HUES64 (cell line): ENCODE measurements at regions not wholly inside any gene's neighbourhood (a gene's known extent, or its start where the extent isn't known, plus 50 kb on each side); places are given as distances from the start of the nearest gene placed in this dataset.
"Not testable (repeated sequence)": the region's sequence is repeated elsewhere in the genome, so short reads cannot be mapped to it uniquely, and the experiment has no call there.

Source experiments
- H3K27ac ChIP-seq: 2 replicates; pipeline ENCODE4 v1.7.0; 2013; ENCODE audit warnings: low read depth, low read length, inconsistent platforms
- H3K27me3 ChIP-seq: 2 replicates; pipeline ENCODE4 v1.6.1; 2013; ENCODE audit warnings: mild to moderate bottlenecking, low read length; ENCODE audit not compliant: insufficient read depth
- H3K36me3 ChIP-seq: 2 replicates; pipeline ENCODE4 v1.6.1; 2013; ENCODE audit warnings: mild to moderate bottlenecking, low read length; ENCODE audit not compliant: insufficient read depth
- H3K4me1 ChIP-seq: 2 replicates; pipeline ENCODE4 v1.6.1; 2013; ENCODE audit warnings: mild to moderate bottlenecking, low read length, moderate library complexity; ENCODE audit not compliant: insufficient read depth
- H3K4me3 ChIP-seq: 2 replicates; pipeline ENCODE4 v1.5.1; 2013; ENCODE audit warnings: mild to moderate bottlenecking, low read length, moderate library complexity
- H3K9ac ChIP-seq: 2 replicates; pipeline ENCODE4 v1.6.1; 2013; ENCODE audit warnings: mild to moderate bottlenecking, low read depth, low read length
- H3K9me3 ChIP-seq: 2 replicates; pipeline ENCODE4 v1.6.1; 2013; ENCODE audit warnings: low read depth, low read length; ENCODE audit not compliant: insufficient read depth
- WGBS: fragments of 150-250, 120-280 bp; methylation state at CpG from one replicate; pipeline ENCODE4 v1.1.7; 2013; ENCODE audit warnings: missing lambda C conversion rate; 5-methylcytosine and 5-hydroxymethylcytosine counted together

DNA sequence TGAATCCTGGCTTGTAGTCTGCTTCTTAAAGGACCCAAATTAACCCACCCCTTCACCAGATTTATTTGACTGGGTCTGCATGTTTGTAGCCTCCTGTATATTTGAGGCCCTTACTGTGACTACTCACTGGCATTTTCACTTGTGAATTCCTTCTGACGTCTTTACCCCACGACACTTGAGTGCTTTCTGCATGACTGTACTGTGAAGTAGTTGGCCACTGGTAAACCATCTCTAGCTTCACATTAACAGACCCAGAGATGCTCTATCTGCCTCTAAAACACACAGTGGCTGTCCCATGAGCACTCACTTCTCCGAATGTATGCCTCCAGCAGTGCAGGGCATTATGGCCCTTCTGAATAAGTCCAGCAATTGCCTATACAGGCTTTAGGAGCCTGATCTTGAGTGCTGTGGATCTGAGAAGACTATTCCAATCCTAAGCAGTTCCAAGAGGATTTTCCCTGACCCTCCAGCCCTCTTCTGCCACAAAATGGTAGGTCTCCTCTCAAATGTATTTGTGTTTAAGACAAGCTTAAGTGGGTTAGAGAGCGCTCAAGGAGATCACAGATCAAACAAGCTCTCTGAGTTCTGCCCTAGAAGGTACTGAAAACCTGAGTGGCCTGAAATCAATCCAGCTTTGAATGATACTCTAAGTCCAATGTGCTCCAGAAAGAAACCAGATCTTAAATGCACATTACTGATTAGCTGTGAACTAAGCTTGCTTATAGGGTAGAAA, 534.7 kb downstream of the RPS29 start:
- Histone ChIP-seq H3K9me3 (no peaks in the 10 kb centered on the region), H3K27me3 (no peaks in the 10 kb centered on the region), H3K4me1 (no peaks in the 10 kb centered on the region), H3K36me3 (no peaks in the 10 kb centered on the region), H3K4me3 (no peak overlapping the region), H3K27ac (no peak overlapping the region), H3K9ac (no peak overlapping the region)
- WGBS, result 90% methylated on average over 4 of the region's 4 CpGs

DNA sequence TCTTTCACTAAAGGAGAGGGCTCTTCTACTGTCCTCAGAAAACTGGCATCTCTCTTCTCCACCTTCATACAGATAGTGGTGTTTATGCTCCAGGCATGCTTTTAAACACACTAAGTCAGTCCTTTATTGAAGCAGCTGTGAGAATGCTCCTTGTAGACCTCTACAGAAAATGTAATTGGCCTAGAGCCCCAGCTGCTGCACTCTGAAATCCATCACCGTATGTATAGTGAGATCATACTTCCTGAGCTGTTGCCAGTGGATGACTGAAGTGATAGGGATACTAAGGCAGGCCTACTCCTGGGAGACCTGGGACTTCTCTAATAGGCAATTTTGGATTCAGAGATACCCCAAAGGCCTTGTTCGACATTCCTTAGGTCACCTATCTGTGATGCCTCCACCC, 535.4 kb downstream of the RPS29 start:
- no peaks in the 10 kb centered on the region for H3K4me1 ChIP-seq
- no peaks in the 10 kb centered on the region for H3K9me3 ChIP-seq
- no peak overlapping the region for H3K4me3 ChIP-seq
- no peaks in the 10 kb centered on the region for H3K27me3 ChIP-seq
- 97% methylated on average over 2 of the region's 2 CpGs for WGBS
- H3K36me3 ChIP-seq, result no peaks in the 10 kb centered on the region
- H3K9ac ChIP-seq, result no peak overlapping the region
- no peak overlapping the region for H3K27ac ChIP-seq

DNA sequence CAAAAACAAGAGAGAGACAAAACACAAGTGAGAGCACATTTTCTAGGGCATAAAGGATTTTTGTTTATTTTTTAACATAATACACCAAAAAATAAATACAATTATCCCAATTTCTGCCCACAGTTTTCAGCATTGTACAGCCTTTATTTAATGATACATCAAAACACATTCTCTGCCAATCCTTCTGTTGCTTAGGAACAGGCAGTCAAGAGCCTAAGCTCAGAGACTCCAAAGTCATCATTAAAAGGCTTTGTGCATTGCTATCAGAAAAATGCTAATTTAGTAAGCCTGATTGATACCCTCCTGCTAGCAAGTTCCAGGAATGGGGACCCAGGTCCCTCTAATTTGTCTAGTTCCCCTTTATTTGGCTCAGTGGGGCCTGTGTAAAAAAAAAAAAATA, 536.5 kb downstream of the RPS29 start:
- Histone ChIP-seq H3K9me3 (no peaks in the 10 kb centered on the region), H3K4me1 (no peaks in the 10 kb centered on the region), H3K9ac (no peak overlapping the region), H3K27ac (no peak overlapping the region), H3K27me3 (no peaks in the 10 kb centered on the region), H3K36me3 (no peaks in the 10 kb centered on the region), H3K4me3 (no peak overlapping the region)

DNA sequence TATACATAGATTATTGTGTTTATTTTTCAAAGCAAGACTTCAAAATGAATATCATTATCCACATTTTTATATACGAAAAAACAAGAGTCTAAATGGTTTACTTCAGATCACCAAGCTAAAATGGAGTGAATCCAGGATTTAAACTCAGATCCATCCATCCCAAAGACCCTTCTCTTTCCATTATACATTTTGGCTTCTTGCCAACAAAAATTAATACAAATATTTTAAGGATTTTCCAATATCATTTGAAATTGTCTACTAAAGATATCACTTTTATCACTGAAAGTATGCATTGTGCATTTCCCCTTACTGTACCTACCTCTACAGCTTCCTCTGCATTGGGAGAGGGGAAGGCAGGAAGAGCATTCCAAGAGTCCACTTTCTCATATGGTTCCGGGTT, 541.2 kb downstream of the RPS29 start:
- H3K9ac ChIP-seq, result no peak overlapping the region
- no peak overlapping the region for H3K4me3 ChIP-seq
- H3K27ac ChIP-seq, result no peak overlapping the region
- H3K9me3 ChIP-seq, result no peaks in the 10 kb centered on the region
- no peaks in the 10 kb centered on the region for H3K36me3 ChIP-seq
- H3K27me3 ChIP-seq, result no peaks in the 10 kb centered on the region
- H3K4me1 ChIP-seq, result no peaks in the 10 kb centered on the region
- WGBS, result 92% methylated on average over 2 of the region's 2 CpGs

DNA sequence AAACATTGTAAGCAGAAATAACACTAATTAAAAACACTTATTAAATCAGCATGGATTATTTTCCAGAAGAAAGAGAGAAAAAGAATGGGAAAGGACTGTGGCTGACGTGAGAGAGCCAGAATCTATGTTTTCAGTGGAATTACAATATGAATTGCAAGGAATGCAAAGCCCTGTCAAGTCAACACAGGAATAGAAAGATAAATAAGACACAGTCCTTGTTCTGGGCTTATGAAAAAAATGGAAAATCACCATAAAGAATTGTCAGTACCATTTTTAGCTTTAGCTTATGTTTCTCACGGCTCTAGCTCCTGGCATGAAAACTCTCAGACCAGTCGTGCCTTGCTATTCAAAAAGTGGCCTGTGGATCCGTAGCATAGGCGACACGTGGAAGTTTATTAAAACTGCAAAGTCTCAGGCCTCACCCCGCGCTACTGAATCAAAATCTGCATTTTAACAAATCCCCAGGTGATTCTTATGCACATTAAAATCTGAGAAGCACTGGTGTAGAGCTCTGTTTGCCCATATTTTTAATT, 549.1 kb downstream of the RPS29 start:
- no peak overlapping the region for H3K27ac ChIP-seq
- no peak overlapping the region for H3K9ac ChIP-seq
- peaks cover 14% of the 10 kb centered on the region for H3K4me1 ChIP-seq
- H3K36me3 ChIP-seq, result no peaks in the 10 kb centered on the region
- no peaks in the 10 kb centered on the region for H3K27me3 ChIP-seq
- H3K4me3 ChIP-seq, result no peak overlapping the region
- 79% methylated on average over 8 of the region's 8 CpGs for WGBS
- no peaks in the 10 kb centered on the region for H3K9me3 ChIP-seq

DNA sequence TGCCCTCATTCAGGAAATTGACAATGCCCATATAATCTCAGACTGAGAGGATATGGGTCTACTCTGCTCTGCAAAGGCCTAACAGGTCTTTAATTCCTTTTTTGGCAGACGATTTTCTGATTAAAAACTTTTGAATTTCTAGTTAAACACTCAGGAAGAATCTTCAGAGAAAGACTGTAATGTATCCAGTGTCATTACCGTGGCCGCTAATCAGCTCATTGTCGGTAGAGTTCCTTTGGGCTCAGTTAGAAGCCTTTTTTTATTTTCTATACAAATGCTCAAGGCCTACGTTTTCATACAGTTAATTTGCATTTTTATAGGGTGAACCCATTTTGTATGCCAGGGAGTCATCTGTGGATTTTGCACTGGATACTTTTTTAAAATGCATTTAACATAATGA, 549.9 kb downstream of the RPS29 start:
- WGBS, result 92% methylated on average over 5 of the region's 5 CpGs
- Histone ChIP-seq H3K9ac (no peak overlapping the region), H3K27ac (no peak overlapping the region), H3K9me3 (no peaks in the 10 kb centered on the region), H3K4me3 (no peak overlapping the region), H3K4me1 (peaks cover 14% of the 10 kb centered on the region), H3K27me3 (no peaks in the 10 kb centered on the region), H3K36me3 (no peaks in the 10 kb centered on the region)

DNA sequence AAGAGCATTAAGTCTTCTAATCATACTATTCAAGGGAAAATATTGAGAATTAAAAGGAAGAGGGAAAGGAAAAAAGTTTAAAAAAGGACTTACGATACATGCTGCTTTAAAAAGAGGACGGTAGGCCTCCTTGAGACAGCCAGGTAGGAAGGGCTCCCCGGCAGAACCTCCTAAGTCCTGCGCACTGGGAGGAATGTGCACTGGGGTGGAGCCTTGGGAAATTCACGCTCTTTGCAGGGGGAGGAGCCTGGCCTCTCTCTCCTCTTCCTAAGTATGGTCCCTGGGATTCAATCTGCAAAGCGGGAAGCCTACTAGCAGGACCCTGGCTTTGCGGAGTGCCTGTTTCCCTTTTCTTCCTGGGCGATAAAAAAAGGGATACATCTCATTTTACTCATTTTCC, 553.0 kb downstream of the RPS29 start:
- WGBS, result 89% methylated on average over 8 of the region's 8 CpGs
- no peak overlapping the region for H3K27ac ChIP-seq

DNA sequence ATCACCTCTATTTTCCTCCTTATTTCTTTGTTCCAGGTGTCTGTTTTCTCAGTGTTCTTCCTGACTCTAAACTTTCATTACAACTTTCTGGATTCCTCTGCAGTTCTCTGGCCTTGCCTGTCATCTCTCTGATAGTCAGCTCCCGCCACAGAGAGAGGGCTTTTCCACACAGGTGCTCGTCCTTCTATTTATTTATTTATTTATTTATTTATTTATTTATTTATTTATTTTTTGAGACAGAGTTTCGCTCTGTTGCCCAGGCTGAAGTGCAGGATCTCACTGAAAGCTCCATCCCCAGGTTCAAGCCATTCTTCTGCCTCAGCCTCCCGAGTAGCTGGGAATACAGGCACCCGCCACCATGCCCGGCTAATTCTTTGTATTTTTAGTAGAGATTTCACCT, 554.5 kb downstream of the RPS29 start:
- not testable (repeated sequence) for H3K4me1 ChIP-seq, H3K36me3 ChIP-seq, H3K9me3 ChIP-seq, H3K27ac ChIP-seq, H3K9ac ChIP-seq, H3K27me3 ChIP-seq, H3K4me3 ChIP-seq
- 93% methylated on average over 5 of the region's 6 CpGs for WGBS

More for the DNA sequence above, 553.0 kb downstream of the RPS29 start:
- Histone ChIP-seq H3K4me1 (peaks cover 14% of the 10 kb centered on the region), H3K36me3 (no peaks in the 10 kb centered on the region), H3K4me3 (no peak overlapping the region), H3K9ac (no peak overlapping the region), H3K27me3 (no peaks in the 10 kb centered on the region), H3K9me3 (no peaks in the 10 kb centered on the region)

DNA sequence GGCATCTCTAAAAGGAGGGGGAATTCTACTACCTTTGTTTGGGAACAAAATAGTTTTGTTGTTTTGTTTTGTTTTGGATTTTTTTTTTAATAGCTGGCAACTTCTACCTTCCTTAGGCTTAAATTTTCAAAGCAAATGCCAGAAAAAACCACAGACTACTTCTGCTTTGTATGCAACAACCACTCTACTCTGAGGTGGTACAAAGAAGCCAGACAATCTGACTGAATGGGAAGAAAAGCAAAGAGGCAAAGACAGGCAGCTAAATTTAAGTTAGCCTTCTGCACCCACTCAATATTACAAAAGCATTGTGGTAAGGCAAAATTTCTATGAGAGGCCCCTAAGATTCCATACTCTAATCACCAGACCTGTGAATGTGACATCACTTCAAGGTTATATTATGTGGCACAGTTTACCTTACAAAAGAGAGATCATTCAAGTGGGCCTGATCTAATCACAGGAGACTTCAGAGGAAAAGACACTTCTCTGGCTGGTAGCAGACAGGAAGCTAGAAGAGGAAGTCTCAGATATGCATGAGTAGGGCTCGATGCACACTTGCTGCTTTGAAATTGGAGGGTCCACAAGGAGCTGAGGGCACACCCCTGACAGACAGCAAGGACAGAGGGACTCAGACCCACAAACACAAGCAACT, 566.6 kb downstream of the RPS29 start:
- no peak overlapping the region for H3K9ac ChIP-seq

DNA sequence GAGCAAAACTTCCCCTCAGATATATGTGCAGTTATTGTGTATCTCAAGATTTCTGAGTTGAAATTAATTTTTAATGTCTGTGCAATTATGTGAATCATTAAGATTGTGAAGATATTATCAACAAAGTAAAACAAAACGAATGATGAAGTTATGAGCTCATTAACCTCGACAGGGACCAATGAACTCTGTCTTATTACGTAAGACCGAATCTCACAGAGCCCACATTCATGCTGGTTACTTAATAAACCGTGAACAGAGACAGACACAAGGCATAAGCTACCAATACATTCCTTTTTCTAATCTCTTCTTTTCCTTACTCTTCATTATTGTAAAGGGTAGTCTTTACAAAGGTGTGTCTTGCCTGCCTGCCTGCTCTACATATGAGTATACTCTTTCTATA, 568.7 kb downstream of the RPS29 start:
- H3K4me3 ChIP-seq, result no peak overlapping the region
- H3K4me1 ChIP-seq, result no peaks in the 10 kb centered on the region
- 97% methylated on average over 5 of the region's 5 CpGs for WGBS
- H3K9me3 ChIP-seq, result no peaks in the 10 kb centered on the region
- H3K27me3 ChIP-seq, result no peaks in the 10 kb centered on the region
- H3K9ac ChIP-seq, result no peak overlapping the region
- H3K27ac ChIP-seq, result no peak overlapping the region
- H3K36me3 ChIP-seq, result no peaks in the 10 kb centered on the region

More for the DNA sequence above, 566.6 kb downstream of the RPS29 start:
- no peaks in the 10 kb centered on the region for H3K27me3 ChIP-seq
- no peaks in the 10 kb centered on the region for H3K9me3 ChIP-seq
- no peaks in the 10 kb centered on the region for H3K36me3 ChIP-seq
- H3K4me1 ChIP-seq, result no peaks in the 10 kb centered on the region
- WGBS, result 93% methylated on average over 1 of the region's 1 CpG
- no peak overlapping the region for H3K27ac ChIP-seq
- H3K4me3 ChIP-seq, result no peak overlapping the region

DNA sequence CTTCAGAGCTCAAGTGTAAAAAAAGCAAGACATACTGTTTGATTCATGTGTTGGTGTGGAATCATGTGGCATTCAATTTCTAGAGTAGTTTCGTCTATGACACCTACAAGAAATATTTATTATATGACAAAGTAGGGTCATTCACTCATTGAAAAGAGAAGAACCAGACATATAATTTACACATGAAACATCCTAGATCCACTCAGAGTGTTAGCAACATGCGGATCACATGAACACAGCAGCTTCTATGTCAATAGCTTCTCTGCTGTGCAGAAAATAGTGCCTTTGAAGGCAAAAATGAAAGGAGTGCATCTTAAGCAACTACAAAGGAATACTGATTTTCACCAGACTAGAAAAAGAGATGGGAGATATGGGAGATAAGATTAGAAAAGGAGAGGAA, 569.8 kb downstream of the RPS29 start:
- no peaks in the 10 kb centered on the region for H3K9me3 ChIP-seq
- no peaks in the 10 kb centered on the region for H3K36me3 ChIP-seq
- H3K4me1 ChIP-seq, result no peaks in the 10 kb centered on the region
- H3K27me3 ChIP-seq, result no peaks in the 10 kb centered on the region
- no peak overlapping the region for H3K9ac ChIP-seq
- H3K4me3 ChIP-seq, result no peak overlapping the region
- 89% methylated on average over 1 of the region's 2 CpGs for WGBS
- H3K27ac ChIP-seq, result no peak overlapping the region
